Breast epithelium (tissue), 4 donors: ENCODE measurements at regions not wholly inside any gene's neighbourhood (a gene's known extent, or its start where the extent isn't known, plus 50 kb on each side); places are given as distances from the start of the nearest gene placed in this dataset.

Experiments used
- DNase-seq, 2 donors: peaks; one replicate each; pipeline ENCODE4 v3.0.0-alpha.2; 2019; ENCODE audit warnings: low spot score in 2 of 2
- H3K27ac ChIP-seq, 2 donors: fragments of 200-600 bp; sonication (generic) in 1 of 2; one replicate each; pipeline ENCODE4 v1.5.1; 2016 to 2019; ENCODE audit warnings: mild to moderate bottlenecking in 1 of 2
- H3K27me3 ChIP-seq, 2 donors: fragments of 200-600 bp; sonication (generic) in 1 of 2; one replicate each; pipeline versions ENCODE4 v1.5.1 to v1.6.0; 2017 to 2019; ENCODE audit warnings: control low read depth in 1 of 2, mild to moderate bottlenecking in 1 of 2
- H3K36me3 ChIP-seq: fragments of 200-600 bp; one replicate; pipeline ENCODE4 v1.5.1; 2019
- H3K4me1 ChIP-seq, 2 donors: fragments of 200-600 bp; sonication (generic); one replicate each; pipeline ENCODE4 v1.5.1; 2016 to 2019; ENCODE audit warnings: control low read depth in 1 of 2
- H3K4me3 ChIP-seq, 3 donors: fragments of 200-600 bp; sonication (generic); 1 replicate in 2 of 3; 2 replicates in 1 of 3; pipeline ENCODE4 v1.5.1; 2016 to 2019; ENCODE audit warnings: mild to moderate bottlenecking in 3 of 3, moderate library complexity in 2 of 3
- H3K9me3 ChIP-seq, 2 donors: fragments of 200-600 bp; sonication (generic) in 1 of 2; one replicate each; pipeline ENCODE4 v1.5.1; 2016 to 2019; ENCODE audit warnings: control low read depth in 1 of 2
- POLR2A ChIP-seq: fragments of 450-650 bp; IDR thresholded peaks from one replicate; pipeline ENCODE4 v1.6.1; 2016; ENCODE audit warnings: antibody characterized with exemption, mild to moderate bottlenecking, moderate library complexity
- POLR2AphosphoS5 ChIP-seq, 3 donors: sonication (generic); formaldehyde crosslinking; IDR thresholded peaks; one replicate each; pipeline ENCODE4 v1.6.1; 2017; ENCODE audit warnings: antibody characterized with exemption in 3 of 3
- intact Hi-C: fragments of 100-400 bp; cut with DNase I; formaldehyde crosslinking; loops from one replicate; pipeline ENCODE4 v1.15.1; 2023; ENCODE audit warnings: low total_unique reads
- TF ChIP-seq, protein P1 (sequence below), 3 donors: fragments of 450-650 bp; IDR thresholded peaks; one replicate each; pipeline ENCODE4 v1.5.1; 2016 to 2017; ENCODE audit warnings: antibody characterized with exemption in 3 of 3, mild to moderate bottlenecking in 3 of 3, moderate library complexity in 3 of 3

DNA sequence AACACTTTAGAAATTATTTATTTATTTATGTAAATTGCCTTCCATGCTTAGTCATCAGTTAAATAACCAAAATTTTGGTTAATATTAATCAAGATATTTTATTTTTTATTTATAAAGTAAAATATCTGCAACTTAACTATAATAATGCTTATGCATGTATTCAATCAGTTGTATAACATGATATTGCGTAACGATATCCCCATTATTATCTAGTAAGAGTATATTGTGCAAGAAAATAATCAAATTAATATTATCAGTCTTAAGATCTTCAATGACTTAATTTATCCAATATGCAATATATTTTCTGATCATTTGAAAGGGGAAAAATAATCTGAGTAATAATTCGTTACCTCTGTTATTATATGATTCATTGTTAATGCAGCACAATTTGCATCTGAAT lies 596.7 kb downstream of the GABRG1 start:
- no peak for TF ChIP-seq POLR2A
- TF ChIP-seq POLR2AphosphoS5 (IDR thresholded peaks at IDR 0.05): no peak
- TF ChIP-seq, protein P1, sequence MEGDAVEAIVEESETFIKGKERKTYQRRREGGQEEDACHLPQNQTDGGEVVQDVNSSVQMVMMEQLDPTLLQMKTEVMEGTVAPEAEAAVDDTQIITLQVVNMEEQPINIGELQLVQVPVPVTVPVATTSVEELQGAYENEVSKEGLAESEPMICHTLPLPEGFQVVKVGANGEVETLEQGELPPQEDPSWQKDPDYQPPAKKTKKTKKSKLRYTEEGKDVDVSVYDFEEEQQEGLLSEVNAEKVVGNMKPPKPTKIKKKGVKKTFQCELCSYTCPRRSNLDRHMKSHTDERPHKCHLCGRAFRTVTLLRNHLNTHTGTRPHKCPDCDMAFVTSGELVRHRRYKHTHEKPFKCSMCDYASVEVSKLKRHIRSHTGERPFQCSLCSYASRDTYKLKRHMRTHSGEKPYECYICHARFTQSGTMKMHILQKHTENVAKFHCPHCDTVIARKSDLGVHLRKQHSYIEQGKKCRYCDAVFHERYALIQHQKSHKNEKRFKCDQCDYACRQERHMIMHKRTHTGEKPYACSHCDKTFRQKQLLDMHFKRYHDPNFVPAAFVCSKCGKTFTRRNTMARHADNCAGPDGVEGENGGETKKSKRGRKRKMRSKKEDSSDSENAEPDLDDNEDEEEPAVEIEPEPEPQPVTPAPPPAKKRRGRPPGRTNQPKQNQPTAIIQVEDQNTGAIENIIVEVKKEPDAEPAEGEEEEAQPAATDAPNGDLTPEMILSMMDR (IDR thresholded peaks at IDR 0.05): no peak
- DNase-seq: no peak
- H3K27me3 ChIP-seq: no peaks in the 10 kb centered on the region
- no peak overlapping the region for H3K4me3 ChIP-seq
- no peaks in the 10 kb centered on the region for H3K4me1 ChIP-seq
- no peaks in the 10 kb centered on the region for H3K36me3 ChIP-seq
- no peak overlapping the region for H3K27ac ChIP-seq
- H3K9me3 ChIP-seq: peaks cover 4 to 5% of the 10 kb centered on the region in 2 donors
- intact Hi-C loops: no loop called here

GRCh38 chr4:45518832-45519231 lies 605.0 kb downstream of the GABRG1 start:
- DNase-seq: no peak
- Histone ChIP-seq H3K27ac (no peak overlapping the region), H3K36me3 (no peaks in the 10 kb centered on the region), H3K4me1 (no peaks in the 10 kb centered on the region), H3K9me3 (no peaks in the 10 kb centered on the region), H3K27me3 (no peaks in the 10 kb centered on the region), H3K4me3 (no peak overlapping the region)
- intact Hi-C loops: no loop called here
- TF ChIP-seq POLR2A (no peak), POLR2AphosphoS5 (IDR thresholded peaks at IDR 0.05) (no peak)
- TF ChIP-seq, protein P1 (IDR thresholded peaks at IDR 0.05): no peak

DNA sequence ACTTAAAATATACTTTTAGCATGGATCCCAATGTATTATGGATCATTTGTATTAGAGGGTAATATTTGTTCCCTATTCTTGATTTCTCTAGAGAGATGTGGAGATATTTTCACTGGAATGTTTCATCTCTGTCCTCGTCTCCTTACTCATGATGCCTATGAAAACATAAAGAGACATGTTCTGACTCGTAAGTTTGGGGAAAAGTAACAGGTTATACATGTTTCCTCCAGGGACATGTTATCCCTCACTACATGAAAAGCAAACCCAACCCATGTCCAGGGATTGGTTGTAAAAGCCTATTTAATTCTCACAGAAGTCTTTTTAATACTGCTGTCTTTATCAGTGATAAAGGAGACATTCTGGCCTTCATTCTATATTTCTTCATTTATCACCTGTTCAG lies 621.4 kb downstream of the GABRG1 start:
- no peaks in the 10 kb centered on the region for H3K9me3 ChIP-seq
- H3K4me1 ChIP-seq: no peaks in the 10 kb centered on the region
- TF ChIP-seq, protein P1 (IDR thresholded peaks at IDR 0.05): no peak
- TF ChIP-seq POLR2A (no peak), POLR2AphosphoS5 (IDR thresholded peaks at IDR 0.05) (no peak)
- no peak for DNase-seq
- no peaks in the 10 kb centered on the region for H3K27me3 ChIP-seq
- H3K36me3 ChIP-seq: no peaks in the 10 kb centered on the region
- intact Hi-C loops: no loop called here
- H3K27ac ChIP-seq: no peak overlapping the region
- no peak overlapping the region for H3K4me3 ChIP-seq

DNA sequence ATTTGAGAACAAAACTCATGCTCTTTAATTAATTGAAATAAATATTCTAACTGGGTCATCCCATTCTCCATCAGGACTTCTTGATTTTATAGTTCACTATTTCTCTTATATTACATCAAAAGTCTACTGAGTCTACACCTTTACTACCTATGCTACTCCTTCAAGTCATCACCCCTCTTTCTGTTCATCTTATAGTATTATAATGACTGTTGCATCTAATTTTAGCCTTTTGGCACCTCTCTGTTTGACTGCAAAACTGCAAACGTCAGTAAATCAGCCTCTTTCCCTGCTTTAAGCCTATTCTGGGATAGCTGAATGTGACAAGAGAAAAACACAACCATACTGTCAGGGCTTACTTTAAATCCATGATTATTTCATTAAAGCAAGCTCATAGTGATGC lies 639.1 kb downstream of the GABRG1 start:
- H3K27ac ChIP-seq: no peak overlapping the region
- H3K4me3 ChIP-seq: no peak overlapping the region
- intact Hi-C loops: no loop called here
- no peaks in the 10 kb centered on the region for H3K36me3 ChIP-seq
- no peaks in the 10 kb centered on the region for H3K9me3 ChIP-seq
- H3K4me1 ChIP-seq: no peaks in the 10 kb centered on the region
- no peaks in the 10 kb centered on the region for H3K27me3 ChIP-seq
- TF ChIP-seq, protein P1 (IDR thresholded peaks at IDR 0.05): no peak
- no peak for TF ChIP-seq POLR2AphosphoS5 (IDR thresholded peaks at IDR 0.05)
- no peak for TF ChIP-seq POLR2A
- DNase-seq: no peak

DNA sequence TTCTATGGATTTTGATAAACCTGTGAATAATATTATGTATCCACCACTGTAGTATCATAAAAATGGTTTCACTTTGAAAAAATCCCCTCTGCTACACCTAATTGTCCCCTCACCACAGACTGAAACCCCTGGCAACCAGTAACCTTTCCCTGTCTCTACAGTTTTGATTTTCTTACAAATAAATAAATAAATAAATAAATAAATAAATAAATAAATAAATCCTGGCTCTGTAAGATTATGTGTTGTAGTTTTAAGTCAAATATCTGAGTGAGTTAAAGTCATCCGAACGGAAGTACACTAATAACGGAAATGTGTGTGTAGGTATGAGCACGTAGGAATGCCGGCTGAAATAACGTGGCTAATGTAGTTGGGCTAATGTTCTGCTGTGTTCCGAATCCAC lies 641.5 kb downstream of the GABRG1 start:
- DNase-seq: no peak
- TF ChIP-seq POLR2AphosphoS5 (IDR thresholded peaks at IDR 0.05): no peak
- TF ChIP-seq, protein P1 (IDR thresholded peaks at IDR 0.05): no peak
- TF ChIP-seq POLR2A: no peak
- Histone ChIP-seq H3K27me3 (no peaks in the 10 kb centered on the region), H3K4me1 (no peaks in the 10 kb centered on the region), H3K36me3 (no peaks in the 10 kb centered on the region), H3K27ac (no peak overlapping the region), H3K4me3 (no peak overlapping the region), H3K9me3 (peaks cover 3 to 4% of the 10 kb centered on the region in 2 donors)
- intact Hi-C loops: no loop called here
